GM21515 (cell line): ENCODE measurements at regions not wholly inside any gene's neighbourhood (a gene's known extent, or its start where the extent isn't known, plus 50 kb on each side); places are given as distances from the start of the nearest gene placed in this dataset.
"Not testable (repeated sequence)": the region's sequence is repeated elsewhere in the genome, so short reads cannot be mapped to it uniquely, and the experiment has no call there.

Source experiments
- ATAC-seq: cut with Tn5 transposase; IDR thresholded peaks from one replicate; pipeline ENCODE4 v1.9.1; 2021; ENCODE audit not compliant: unreplicated experiment

- no peak for ATAC-seq
Measured at GRCh38 chr11:86148345-86148747, 79.5 kb upstream of the PICALM start.

- ATAC-seq: no peak
Measured at GRCh38 chr11:86147004-86147403, 78.1 kb upstream of the PICALM start.

GRCh38 chr11:86145439-86146156 is 76.7 kb upstream of the PICALM start:
- ATAC-seq: no peak

- no peak for ATAC-seq
Measured at GRCh38 chr11:86144846-86145245, 76.0 kb upstream of the PICALM start.

- ATAC-seq: not testable (repeated sequence)
Measured at GRCh38 chr11:86144087-86144486, 75.2 kb upstream of the PICALM start.

GRCh38 chr11:86143087-86144030 is 74.5 kb upstream of the PICALM start:
- no peak for ATAC-seq

GRCh38 chr11:86142170-86142569 is 73.3 kb upstream of the PICALM start:
- no peak for ATAC-seq

GRCh38 chr11:86141727-86142126 is 72.8 kb upstream of the PICALM start:
- no peak for ATAC-seq

- ATAC-seq: no peak
Measured at GRCh38 chr11:86140334-86140990, 71.6 kb upstream of the PICALM start.

GRCh38 chr11:86138958-86139357 is 70.1 kb upstream of the PICALM start:
- peak; percentile 73 for ATAC-seq

- no peak for ATAC-seq
Measured at GRCh38 chr11:86136538-86136937, 67.7 kb upstream of the PICALM start.

GRCh38 chr11:86135319-86135714 is 66.4 kb upstream of the PICALM start:
- no peak for ATAC-seq

- ATAC-seq: no peak
Measured at GRCh38 chr11:86134580-86135318, 65.9 kb upstream of the PICALM start.

GRCh38 chr11:86132667-86133249 is 63.9 kb upstream of the PICALM start:
- no peak for ATAC-seq

GRCh38 chr11:86129740-86130540 is 61.1 kb upstream of the PICALM start:
- no peak for ATAC-seq

GRCh38 chr11:86128914-86129313 is 60.0 kb upstream of the PICALM start:
- ATAC-seq: no peak

GRCh38 chr11:86126862-86127261 is 58.0 kb upstream of the PICALM start:
- ATAC-seq: no peak

GRCh38 chr11:86124251-86125233 is 55.7 kb upstream of the PICALM start:
- no peak for ATAC-seq

- no peak for ATAC-seq
Measured at GRCh38 chr11:86122773-86123172, 53.9 kb upstream of the PICALM start.
